GM18507 (cell line): ENCODE measurements at regions not wholly inside any gene's neighbourhood (a gene's known extent, or its start where the extent isn't known, plus 50 kb on each side); places are given as distances from the start of the nearest gene placed in this dataset.
"Not testable (repeated sequence)": the region's sequence is repeated elsewhere in the genome, so short reads cannot be mapped to it uniquely, and the experiment has no call there.

ENCODE experiments used
- DNase-seq: peaks from one replicate; pipeline ENCODE4 v3.0.0; 2011; ENCODE audit warnings: low read depth; ENCODE audit not compliant: insufficient read length; ENCODE audit errors: extremely low spot score
- FAIRE-seq: peaks from 2 replicates; lab custom pipeline; 2011; peaks lifted over from hg19 to GRCh38; lab: Jason Lieb, UNC

GRCh38 chr6:16840725-16841124 is 79.5 kb upstream of the ATXN1 start:
- FAIRE-seq (peak; percentile 63), DNase-seq (no peak)

GRCh38 chr6:16840291-16840690 is 79.0 kb upstream of the ATXN1 start:
- FAIRE-seq (peak; percentile 26), DNase-seq (no peak)

- DNase-seq (no peak), FAIRE-seq (no peak)
Measured at GRCh38 chr6:16839631-16840179, 78.4 kb upstream of the ATXN1 start.

- no peak for DNase-seq
Measured at GRCh38 chr6:16837217-16837972, 76.1 kb upstream of the ATXN1 start.

GRCh38 chr6:16836144-16836981 is 75.1 kb upstream of the ATXN1 start:
- FAIRE-seq = peak; percentile 89
- DNase-seq = peak; percentile 32

More at GRCh38 chr6:16837217-16837972, 76.1 kb upstream of the ATXN1 start:
- FAIRE-seq = no peak

GRCh38 chr6:16834242-16834641 is 73.0 kb upstream of the ATXN1 start:
- FAIRE-seq (no peak), DNase-seq (no peak)

- DNase-seq = no peak
- FAIRE-seq = no peak
Measured at GRCh38 chr6:16832721-16833120, 71.5 kb upstream of the ATXN1 start.

GRCh38 chr6:16832043-16832567 is 70.8 kb upstream of the ATXN1 start:
- no peak for DNase-seq

GRCh38 chr6:16831136-16831535 is 69.9 kb upstream of the ATXN1 start:
- FAIRE-seq = no peak
- no peak for DNase-seq

More at GRCh38 chr6:16832043-16832567, 70.8 kb upstream of the ATXN1 start:
- FAIRE-seq = no peak

GRCh38 chr6:16828058-16828457 is 66.8 kb upstream of the ATXN1 start:
- FAIRE-seq = peak; percentile 44
- DNase-seq = no peak

- FAIRE-seq = no peak
- no peak for DNase-seq
Measured at GRCh38 chr6:16827627-16828026, 66.4 kb upstream of the ATXN1 start.

GRCh38 chr6:16825784-16826183 is 64.5 kb upstream of the ATXN1 start:
- DNase-seq = no peak
- no peak for FAIRE-seq

- no peak for FAIRE-seq
Measured at GRCh38 chr6:16824845-16825685, 63.8 kb upstream of the ATXN1 start.

GRCh38 chr6:16823718-16824352 is 62.6 kb upstream of the ATXN1 start:
- FAIRE-seq (no peak), DNase-seq (no peak)

More at GRCh38 chr6:16824845-16825685, 63.8 kb upstream of the ATXN1 start:
- no peak for DNase-seq

GRCh38 chr6:16822975-16823717 is 61.9 kb upstream of the ATXN1 start:
- FAIRE-seq = no peak

GRCh38 chr6:16822529-16822928 is 61.3 kb upstream of the ATXN1 start:
- DNase-seq = no peak
- FAIRE-seq = no peak

More at GRCh38 chr6:16822975-16823717, 61.9 kb upstream of the ATXN1 start:
- DNase-seq = no peak

GRCh38 chr6:16821834-16822264 is 60.6 kb upstream of the ATXN1 start:
- DNase-seq = no peak
- FAIRE-seq = no peak

- FAIRE-seq, DNase-seq: not testable (repeated sequence)
Measured at GRCh38 chr6:16820262-16820661, 59.0 kb upstream of the ATXN1 start.
